ENCODE measurements at regions not wholly inside any gene's neighbourhood (a gene's known extent, or its start where the extent isn't known, plus 50 kb on each side); places are given as distances from the start of the nearest gene placed in this dataset.
A peak's percentile ranks its signal among the peaks of the same experiment; 100 is the strongest.

DNA sequence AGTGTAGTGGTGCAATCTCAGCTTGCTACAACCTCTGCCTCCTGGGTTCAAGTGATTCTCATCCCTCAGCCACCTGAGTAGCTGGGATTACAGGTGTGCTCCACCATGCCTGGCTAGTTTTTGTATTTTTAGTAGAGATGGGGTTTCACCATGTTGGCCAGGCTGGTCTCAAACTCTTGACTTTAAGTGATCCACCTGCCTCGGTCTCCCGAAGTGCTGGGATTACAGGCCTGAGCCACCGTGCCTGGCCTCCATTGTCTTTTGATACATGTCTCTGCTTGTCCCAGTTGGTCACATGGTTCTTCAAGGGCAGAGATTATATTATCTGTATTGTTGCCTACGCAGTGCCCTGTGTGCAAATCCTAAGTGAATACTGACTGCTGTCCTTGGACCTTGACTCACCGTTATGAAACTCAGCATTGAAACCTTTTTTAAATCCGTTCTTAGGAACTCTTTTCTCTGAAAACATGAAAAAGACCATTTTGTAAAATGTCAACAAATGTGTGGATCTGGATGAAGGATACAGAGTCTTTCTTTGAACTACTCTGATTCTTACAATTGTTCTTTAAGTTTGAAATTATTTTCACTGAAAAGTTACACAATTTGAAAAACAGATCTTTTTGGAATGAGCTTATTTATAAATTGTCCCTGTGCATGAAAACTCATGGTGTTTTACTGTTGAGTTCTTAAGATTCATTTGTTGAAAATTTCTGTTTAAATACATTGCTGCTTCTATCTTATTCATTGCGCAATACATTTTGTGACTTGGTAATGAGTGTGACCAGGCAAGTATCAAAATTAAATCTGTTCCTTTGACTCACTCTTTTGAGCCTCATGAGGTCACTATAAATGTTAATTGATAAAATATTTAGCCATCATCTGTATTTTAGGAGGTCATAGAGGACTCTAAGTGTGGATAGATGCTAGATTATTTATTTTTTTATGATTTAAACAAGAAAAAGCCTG lies 293.5 kb downstream of the UTRN start:
- DNase-seq (ENCODE audit: low read depth in 2 of 2) = no peak

DNA sequence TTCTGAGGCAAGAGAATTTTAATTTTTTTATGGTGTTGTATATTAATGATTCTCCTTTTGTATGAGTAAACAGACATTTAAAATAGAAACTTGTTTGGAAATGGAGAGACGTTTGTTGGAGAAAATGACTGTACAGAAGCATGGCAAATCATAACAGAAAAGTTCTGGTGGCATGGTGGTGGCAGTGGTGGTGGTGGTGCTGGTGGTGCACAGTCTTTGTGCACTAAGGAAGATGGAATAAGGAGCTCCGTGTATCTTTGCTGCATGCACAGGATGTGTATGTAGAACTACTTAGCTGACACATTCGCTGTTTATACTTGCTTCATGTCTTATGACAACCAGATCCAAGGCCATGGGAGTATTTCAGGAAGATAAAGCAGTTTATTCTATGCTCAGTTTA lies 294.9 kb downstream of the UTRN start:
- no peak for DNase-seq (ENCODE audit: low read depth in 2 of 2)

DNA sequence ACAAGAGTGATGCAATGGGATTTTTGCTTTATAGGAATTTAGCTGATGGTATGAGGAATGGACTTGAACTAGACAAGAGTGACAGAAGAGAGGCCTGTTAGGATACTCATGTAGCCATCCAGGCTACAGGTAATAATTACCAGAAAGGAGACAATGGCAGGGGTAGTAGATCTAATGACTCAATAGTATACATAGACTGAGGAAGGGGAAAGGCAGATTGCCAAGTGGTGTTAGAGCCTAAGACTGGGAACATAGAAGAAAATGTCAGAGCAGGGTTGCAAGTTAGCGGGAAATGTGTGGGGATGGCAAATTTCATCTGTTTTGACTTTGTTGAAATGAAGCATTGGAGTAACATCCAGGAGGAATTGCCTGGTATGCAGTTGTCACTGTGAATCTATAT lies 295.6 kb downstream of the UTRN start:
- no peak for DNase-seq (ENCODE audit: low read depth in 2 of 2)

DNA sequence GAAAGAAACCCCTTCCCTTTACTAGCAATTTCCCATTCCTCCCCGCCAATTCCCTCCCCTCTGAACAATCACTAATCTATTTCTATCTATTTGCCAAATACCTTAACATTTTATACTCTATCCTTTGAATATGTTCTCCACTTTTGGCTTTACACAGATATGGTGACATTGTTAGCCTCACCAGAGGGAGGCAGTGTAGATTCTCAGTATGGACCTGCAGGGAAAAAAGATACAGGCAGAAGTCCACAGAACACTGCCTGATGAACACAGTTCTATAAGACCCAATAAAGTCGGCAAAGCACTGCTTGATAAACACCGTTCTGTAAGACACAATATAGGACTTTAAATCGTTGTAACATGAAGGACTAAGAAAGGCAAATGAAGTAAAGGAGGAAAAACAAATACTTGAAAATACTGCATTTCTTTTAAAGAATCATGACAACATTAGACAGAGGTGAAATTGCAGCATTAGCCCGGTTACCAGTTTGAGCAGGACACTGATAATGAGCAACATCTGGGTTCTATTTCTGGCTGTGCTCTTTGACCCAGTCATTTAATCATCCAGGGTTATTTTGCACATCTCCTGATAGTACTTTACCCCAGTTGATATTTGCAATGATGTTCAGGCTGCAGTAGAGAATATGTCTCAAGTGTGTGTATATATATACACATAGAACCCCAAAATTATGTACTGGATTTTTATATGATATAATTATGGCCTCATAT lies 296.8 kb downstream of the UTRN start:
- no peak for DNase-seq (ENCODE audit: low read depth in 2 of 2)

DNA sequence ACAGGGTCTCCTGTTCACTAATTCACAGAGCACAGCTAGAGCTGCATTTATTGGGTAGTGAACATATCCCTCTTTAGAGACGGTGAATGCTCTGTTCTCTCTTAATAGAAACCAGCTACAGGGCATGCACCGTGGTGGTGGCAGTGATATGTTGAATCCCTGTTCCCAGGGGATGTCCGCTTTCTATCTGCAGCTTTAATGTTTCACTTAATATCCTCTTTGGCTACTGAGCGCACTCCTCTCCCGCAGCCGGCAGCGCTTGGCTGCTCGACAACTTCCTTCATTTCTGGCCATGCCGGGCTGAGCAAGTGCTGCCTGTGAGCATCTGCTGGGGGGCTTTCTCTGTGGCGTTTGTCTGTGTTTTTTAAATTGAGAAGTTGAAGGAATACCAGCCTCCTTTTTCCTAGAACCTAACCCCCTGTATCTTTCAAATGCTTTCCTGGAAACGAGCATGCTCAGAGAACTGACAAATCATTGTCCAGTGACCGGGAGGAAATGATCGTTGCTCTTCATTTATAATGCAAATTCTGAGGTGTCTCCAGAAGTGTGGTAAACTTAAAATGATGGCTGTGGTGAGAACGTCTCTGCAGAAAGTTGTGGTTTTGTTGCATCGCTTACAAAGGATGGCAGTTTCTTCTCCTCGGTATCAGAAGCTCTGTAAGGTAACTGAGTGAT lies 297.9 kb downstream of the UTRN start:
- DNase-seq (ENCODE audit: low read depth in 2 of 2) = peak; percentile 16 to 21

DNA sequence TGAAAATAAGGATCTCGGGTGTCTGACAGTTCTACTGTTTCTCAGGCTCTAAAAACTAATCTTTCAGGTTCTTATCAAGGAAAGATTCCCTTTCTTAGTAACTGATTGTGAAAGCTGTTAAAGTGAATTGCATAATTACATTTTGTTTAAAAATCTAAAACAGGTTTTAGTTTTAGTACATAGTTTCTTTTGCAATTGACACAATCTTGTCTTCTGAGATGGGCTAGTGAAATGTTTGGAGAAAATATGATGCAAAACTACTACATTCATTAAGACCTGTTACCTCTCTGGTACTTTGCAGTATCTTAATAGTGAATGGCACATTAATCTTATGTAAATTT lies 298.4 kb downstream of the UTRN start:
- DNase-seq (ENCODE audit: low read depth in 2 of 2) = no peak

DNA sequence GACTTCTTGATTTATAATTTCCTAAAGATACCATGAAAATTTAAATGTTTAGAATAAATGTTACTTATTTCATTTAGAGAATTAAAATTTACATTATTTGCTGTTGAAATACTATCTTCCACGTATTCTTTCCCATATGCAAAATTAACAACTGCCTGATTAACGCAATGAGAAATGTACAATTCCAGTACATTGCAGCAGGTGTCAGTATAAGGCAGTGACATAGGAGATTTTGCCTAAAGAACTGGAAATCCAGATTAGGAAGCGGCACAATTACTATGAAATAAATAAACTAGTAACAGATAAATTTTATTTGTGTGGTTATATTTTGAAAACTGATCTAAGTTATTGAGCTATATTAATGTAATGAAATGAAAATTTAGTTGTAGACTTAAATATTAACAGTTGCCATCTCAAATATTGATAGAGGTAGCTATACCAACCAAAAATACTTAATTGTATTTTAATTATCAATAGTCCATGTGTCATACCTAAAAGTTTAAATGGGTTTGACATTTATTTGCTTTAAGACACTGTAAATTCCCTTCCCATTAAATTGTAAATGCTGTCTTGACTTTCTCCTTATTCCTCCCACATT lies 300.2 kb downstream of the UTRN start:
- no peak for DNase-seq (ENCODE audit: low read depth in 2 of 2)

DNA sequence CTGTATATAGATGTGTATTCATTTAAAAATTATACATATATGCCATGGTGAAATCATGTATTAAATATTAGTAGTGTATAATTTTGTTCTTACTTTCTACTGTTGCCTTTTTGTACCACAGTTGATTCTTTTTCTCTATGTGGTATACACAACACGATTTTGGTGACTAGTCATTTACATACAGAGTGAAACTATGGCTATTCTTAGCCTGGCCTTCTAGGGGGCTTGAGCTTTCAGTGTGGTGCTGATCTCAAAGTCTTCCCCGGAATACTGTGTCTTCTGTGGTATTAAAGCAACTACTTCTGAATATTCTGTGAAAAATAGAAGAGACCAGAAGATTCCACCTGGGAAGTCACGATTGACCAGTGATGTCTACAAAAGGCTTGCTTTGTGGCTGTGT lies 301.9 kb downstream of the UTRN start:
- no peak for DNase-seq (ENCODE audit: low read depth in 2 of 2)

DNA sequence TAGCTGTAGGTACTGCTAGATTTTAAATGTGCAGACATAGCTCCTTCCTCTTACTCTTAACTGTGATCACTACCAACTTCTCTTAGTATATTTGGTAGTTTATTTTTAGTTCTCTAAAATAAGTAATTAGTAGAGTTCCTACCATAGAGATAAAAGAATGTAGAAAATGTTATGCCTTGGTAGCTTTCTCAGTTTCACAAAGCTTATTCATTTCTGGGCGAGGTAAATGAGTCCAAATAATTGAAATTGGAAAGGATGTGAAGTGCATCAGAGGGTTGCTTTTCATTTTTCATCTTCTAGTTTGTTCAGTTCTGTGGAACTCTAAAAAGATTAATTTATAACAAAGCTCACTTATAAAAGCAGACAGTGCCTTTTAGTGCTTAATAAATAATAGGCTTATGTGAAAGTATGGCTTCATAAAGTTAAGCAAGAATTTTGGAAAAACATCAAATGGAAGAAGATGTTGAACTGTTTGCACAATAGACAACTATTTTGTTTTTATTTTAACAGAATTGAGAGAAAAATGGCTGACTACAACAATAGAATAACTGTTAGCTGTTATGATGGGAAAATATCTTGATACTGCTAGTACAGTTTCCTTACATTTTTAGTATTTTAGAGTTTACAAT lies 303.7 kb downstream of the UTRN start:
- no peak for DNase-seq (ENCODE audit: low read depth in 2 of 2)

DNA sequence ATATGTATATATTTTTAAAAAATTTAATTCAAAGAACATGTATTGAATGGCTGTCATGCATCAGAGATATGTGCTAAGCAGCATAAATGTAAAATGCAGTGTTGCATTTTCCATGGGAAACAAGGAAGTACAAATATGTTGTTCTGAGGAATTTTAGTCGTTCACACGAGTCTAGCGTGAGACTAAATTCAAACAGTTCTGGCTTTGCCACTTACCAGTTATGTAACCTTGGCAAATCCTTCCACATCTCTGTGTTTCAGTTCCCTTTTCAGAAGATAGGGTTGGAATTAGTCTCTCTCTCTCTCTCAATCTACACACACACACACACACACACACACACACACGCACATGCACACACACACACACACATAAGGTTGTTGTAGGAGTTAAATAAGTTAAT lies 305.4 kb downstream of the UTRN start:
- no peak for DNase-seq (ENCODE audit: low read depth in 2 of 2)

DNA sequence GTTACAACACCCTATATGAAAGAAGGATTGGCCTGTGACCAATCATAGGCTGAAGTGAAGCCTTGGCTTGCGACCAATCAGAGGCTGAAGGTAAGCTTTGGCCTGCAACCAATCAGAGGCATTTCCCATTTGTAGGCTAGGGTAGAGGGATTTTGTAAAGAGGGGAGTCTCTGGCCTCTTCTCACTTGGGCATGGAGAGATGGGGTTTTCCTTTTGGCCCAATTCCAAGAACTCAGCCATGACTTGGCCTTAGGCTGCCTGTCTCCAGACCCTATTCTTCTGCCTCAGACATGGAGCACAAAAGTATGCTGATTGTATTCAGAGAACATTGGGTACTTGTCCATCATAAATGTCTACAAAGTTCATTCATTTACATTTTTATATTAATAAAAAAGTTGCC lies 308.3 kb downstream of the UTRN start:
- no peak for DNase-seq (ENCODE audit: low read depth in 2 of 2)

DNA sequence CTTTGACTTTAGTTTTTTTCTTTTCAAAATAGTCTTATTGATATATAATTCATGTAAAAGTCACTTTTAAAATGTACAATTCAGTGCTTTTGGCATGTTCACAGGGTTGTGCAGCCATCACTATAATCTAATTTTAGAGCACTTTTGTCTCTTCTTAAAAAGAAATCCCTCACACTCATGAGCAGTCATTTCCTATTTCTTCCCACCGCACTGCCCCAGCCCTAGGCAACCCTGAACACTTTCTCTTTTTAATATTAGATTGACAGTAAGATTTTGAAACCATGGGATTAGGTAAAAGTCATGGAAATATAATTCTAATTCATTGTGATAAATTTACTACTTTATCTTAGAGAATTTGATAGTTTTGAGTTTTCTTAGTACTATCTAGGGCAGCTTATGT lies 309.4 kb downstream of the UTRN start:
- DNase-seq (ENCODE audit: low read depth in 2 of 2) = no peak

DNA sequence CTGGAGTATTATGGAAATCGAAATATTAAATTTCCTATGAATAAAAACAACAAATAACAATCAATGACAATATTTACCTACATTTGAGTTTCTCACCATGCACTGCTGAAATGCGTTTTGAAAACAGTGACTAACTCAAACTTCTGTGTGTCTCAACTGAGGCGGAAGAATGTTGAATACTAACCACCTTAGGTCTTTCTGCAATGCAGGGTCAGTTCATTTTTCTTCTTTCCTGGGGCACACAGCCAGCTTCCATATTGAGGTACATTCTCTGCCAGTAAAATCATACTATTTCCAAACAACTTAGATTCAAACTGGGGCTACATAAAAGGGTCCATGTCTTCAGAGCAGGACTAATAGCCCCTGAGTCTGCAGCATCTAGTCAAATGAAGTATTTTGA lies 310.1 kb downstream of the UTRN start:
- no peak for DNase-seq (ENCODE audit: low read depth in 2 of 2)

DNA sequence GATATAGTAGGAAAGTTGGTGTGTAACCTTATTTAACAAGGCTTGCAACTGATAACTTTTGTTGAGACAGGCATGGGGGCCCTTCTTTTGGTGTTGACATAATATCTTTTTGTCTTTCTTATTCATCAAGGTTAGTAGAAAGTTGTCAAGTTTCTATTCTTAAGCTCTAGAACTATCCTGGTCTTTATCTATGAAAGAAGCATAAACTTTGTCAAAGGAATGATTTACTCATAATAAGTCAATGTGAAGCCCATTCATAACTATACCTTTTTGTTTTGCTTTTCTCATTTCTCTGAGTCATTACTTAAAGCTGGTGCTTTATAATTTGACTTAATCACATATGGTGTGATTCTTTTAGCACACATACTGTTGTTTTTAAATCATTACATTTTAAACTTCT lies 312.4 kb downstream of the UTRN start:
- no peak for DNase-seq (ENCODE audit: low read depth in 2 of 2)

DNA sequence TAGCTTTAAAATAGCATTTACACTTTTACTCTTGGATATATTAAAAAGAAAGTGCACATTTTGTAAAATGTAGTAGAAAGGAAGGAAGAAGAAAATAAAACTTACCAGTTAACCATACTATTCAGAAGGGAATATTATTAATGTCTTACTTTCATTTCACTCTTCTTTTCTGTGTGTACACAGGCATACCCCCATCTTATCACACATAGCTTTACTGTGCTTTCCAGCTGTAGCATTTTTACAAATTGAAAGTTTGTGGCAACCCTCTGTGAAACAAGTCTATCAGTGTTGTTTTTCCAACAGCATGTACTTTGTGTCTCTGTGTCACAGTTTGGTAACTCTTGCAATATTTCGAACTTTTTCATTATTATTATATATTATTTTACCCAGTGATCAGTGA lies 314.5 kb downstream of the UTRN start:
- no peak for DNase-seq (ENCODE audit: low read depth in 2 of 2)

DNA sequence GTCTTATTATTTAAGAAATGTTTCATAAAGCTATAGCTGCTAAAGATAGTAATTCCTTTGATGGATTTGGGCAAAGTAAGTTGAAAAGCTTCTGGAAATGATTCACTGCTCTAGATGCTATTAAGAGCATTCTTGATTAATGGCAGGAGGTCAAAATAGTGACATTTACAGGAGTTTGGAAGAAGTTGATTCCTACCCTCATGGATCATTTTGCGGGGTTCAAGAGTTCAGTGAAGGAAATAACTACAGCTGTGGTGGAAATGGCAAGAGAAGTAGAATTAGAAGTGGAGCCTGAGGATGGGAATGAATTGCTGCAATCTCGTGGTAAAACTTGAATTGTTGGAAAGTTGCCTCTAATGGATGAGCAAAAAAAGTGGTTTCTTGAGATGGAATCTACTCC lies 316.1 kb downstream of the UTRN start:
- DNase-seq (ENCODE audit: low read depth in 2 of 2) = no peak

DNA sequence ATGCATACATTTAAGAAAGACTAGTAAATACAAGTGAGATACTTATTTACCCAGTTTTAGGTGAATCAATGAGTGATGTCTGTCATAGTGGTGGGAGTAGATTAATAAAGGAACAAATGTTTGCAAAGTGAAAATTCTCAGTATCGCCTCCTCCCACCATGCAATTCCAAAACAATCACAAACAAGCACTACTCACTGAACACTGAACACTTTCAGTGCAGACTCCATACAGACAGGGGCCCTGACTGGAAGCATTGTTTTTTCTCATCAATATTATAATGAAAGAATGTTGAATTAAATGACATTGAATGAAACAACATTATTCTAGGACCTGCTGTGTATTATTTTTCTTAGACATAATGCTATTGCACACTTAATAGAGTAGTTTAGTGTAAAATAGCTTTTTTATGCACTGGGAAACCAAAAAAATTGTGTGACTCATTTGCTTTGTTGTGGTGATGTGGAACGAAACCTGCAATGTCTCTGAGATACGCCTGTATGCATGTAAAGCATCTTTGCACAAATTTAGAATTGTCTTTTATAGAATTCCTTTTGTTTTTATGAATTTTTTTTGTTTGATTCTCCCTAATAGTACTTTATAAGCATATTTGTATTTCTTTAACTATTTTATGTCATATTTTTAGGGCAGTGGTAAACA lies 317.5 kb downstream of the UTRN start:
- no peak for DNase-seq (ENCODE audit: low read depth in 2 of 2)

DNA sequence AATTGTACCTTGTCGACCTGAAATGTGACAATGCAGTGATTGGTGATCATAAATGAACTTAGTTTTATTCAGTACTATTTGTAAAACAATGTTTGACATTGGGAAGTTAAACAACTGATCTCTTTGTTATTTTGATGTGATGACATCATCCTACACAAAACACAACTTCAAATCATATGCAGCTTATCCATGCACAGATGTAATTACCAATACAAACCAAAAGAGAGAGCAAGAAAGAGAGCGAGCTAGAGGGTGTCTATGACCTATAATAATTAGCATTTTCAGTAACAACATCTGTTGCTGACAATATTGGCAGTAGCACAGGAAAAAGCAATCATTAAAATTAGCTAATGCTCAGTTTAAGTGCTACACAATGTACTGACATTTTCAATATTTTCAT lies 320.9 kb downstream of the UTRN start:
- no peak for DNase-seq (ENCODE audit: low read depth in 2 of 2)

DNA sequence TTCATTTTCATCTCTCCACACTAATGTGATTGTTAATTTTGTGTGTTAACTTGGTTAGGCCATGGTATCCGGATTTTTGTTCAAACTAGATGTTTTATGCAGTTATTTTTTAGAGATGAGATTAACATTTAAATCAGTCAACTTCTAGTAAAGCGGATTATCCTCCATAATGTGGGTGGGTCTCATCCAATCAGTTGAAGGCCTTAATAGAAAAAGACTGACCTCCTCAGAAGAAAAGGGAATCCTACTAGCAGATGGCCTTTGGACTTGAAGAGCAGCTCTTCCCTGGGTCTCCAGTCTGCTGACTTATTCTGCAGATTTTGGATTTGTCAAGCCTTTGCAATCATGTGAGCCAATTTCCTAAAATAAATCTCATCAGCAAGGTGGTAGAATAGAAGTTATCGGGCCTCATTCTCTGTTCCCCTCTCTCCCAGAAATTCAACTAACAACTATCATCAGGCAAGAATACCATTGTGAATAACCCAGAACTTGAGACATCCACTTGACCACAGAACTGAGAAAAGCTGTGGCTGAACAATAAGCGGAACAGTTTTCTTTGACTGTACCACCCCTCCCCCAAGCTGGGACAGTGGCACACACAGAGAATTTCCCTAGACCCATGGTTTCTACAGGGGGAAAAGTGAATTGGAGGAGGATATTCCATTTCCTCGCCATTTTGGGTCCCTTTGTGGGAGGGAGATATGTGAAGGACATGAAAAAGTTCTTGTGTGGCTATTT lies 323.0 kb downstream of the UTRN start:
- no peak for DNase-seq (ENCODE audit: low read depth in 2 of 2)

DNA sequence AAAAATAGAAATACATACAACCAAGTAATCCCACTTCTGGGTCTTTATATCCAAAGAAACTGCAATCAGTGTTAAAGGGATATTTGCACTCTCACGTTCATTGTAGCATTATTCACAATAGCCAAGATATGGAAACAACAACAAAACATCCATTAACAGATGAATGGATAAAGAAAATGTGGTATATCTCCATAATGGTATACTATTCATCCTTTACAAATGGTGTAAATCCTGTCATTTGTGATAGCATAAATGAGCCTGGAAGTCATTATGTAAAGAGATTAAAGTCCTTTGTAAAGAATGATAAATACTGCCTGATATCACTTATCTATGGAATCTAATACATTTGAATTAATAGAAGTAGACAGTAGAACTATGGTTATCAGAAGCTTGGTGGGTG lies 327.7 kb downstream of the UTRN start:
- no peak for DNase-seq (ENCODE audit: low read depth in 2 of 2)

DNA sequence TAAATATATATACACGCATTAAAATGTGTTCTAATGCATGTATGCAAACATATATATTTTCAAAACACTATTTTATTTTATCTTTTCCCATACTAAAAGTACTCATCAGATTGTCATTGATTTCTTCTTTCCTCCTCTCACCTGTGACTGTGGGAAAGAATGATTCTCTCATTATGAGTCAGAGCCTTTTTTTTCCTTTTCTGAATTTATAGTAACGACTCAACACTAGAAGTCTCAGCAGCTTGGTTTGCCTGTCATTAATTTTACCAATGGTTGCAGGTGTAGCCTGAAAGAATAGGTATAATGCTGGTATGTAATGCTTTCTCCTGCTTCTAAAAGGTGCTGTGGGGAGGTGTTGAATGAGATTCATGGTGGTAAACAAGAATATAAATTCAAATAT lies 328.7 kb downstream of the UTRN start:
- DNase-seq (ENCODE audit: low read depth in 2 of 2) = no peak
